ENCODE measurements at regions not wholly inside any gene's neighbourhood (a gene's known extent, or its start where the extent isn't known, plus 50 kb on each side); places are given as distances from the start of the nearest gene placed in this dataset.

DNA sequence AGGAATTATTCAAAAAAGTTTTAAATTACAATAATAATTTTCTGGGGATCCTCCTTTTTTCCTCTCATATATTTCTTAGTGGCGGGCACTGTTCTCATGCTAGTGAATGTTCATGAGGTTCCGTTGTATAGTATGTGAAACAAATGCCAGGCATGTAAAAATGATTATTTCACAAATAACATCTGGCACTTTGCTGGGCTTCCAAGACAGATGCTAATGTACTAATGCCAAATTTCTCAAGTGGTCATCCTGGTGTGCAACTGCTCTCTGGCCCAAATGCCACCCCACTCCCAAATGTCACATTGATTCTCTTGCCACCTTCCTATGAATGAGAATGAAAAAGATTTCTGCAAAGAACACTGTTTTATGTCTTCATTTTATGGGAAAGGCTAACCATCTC, 564.0 kb upstream of the GCFC2 start:
- TF ChIP-seq CTCF (conservative IDR thresholded peaks at IDR 0.05; ENCODE audit: low read depth, low read length) (no peak), EZH2phosphoT487 (IDR thresholded peaks at IDR 0.05; ENCODE audit: borderline replicate concordance, low read length) (no peak)
